Suprapubic skin (tissue), 4 donors: ENCODE measurements at regions not wholly inside any gene's neighbourhood (a gene's known extent, or its start where the extent isn't known, plus 50 kb on each side); places are given as distances from the start of the nearest gene placed in this dataset.

Experiments
- DNase-seq, 2 donors: peaks; one replicate each; pipeline ENCODE4 v3.0.0-alpha.2; 2019; ENCODE audit warnings: low spot score in 2 of 2
- H3K27ac ChIP-seq: fragments of 200-600 bp; sonication (generic); one replicate; pipeline ENCODE4 v1.5.1; 2019
- H3K27me3 ChIP-seq: fragments of 200-600 bp; sonication (generic); one replicate; pipeline ENCODE4 v1.5.1; 2019
- H3K36me3 ChIP-seq: fragments of 200-600 bp; sonication (generic); one replicate; pipeline ENCODE4 v1.5.1; 2019
- H3K4me1 ChIP-seq: fragments of 200-600 bp; sonication (generic); one replicate; pipeline ENCODE4 v1.5.1; 2019
- H3K4me3 ChIP-seq: fragments of 200-600 bp; sonication (generic); one replicate; pipeline ENCODE4 v1.5.1; 2019; ENCODE audit warnings: mild to moderate bottlenecking
- H3K9me3 ChIP-seq: fragments of 200-600 bp; sonication (generic); one replicate; pipeline ENCODE4 v1.5.1; 2019
- CTCF ChIP-seq, 2 donors: fragments of 200-600 bp in 1 of 2; fragments of 450-650 bp in 1 of 2; sonication (generic) in 1 of 2; IDR thresholded peaks; one replicate each; pipeline ENCODE4 v1.5.1; 2016 to 2019; ENCODE audit warnings: antibody characterized with exemption in 2 of 2, mild to moderate bottlenecking in 1 of 2, moderate library complexity in 1 of 2
- EP300 ChIP-seq: sonication (generic); formaldehyde crosslinking; IDR thresholded peaks from one replicate; pipeline ENCODE4 v1.6.1; 2017; ENCODE audit warnings: antibody characterized with exemption
- POLR2A ChIP-seq, 2 donors: fragments of 450-650 bp; IDR thresholded peaks; one replicate each; pipeline ENCODE4 v1.6.1; 2017; ENCODE audit warnings: antibody characterized with exemption in 2 of 2, mild to moderate bottlenecking in 2 of 2, moderate library complexity in 2 of 2
- POLR2AphosphoS5 ChIP-seq, 3 donors: sonication (generic); formaldehyde crosslinking; IDR thresholded peaks; one replicate each; pipeline ENCODE4 v1.6.1; 2017; ENCODE audit warnings: antibody characterized with exemption in 3 of 3
- WGBS: methylation state at CpG from one replicate; pipeline ENCODE4 v1.1.5; 2018; 5-methylcytosine and 5-hydroxymethylcytosine counted together

GRCh38 chr6:71049198-71049770 lies 92.4 kb upstream of the B3GAT2 start:
- H3K27me3 ChIP-seq, result no peaks in the 10 kb centered on the region
- H3K4me1 ChIP-seq, result no peaks in the 10 kb centered on the region
- TF ChIP-seq EP300 (no peak), CTCF (IDR thresholded peaks at IDR 0.05) (no peak), POLR2AphosphoS5 (IDR thresholded peaks at IDR 0.05) (no peak), POLR2A (IDR thresholded peaks at IDR 0.05) (no peak)
- no peaks in the 10 kb centered on the region for H3K36me3 ChIP-seq
- H3K27ac ChIP-seq, result no peak overlapping the region
- no peaks in the 10 kb centered on the region for H3K9me3 ChIP-seq
- WGBS, result 86% methylated on average over 3 of the region's 3 CpGs
- H3K4me3 ChIP-seq, result no peak overlapping the region
- no peak for DNase-seq

- DNase-seq, result no peak
- Histone ChIP-seq H3K27me3 (no peaks in the 10 kb centered on the region), H3K9me3 (no peaks in the 10 kb centered on the region), H3K4me1 (peaks cover 4% of the 10 kb centered on the region), H3K4me3 (no peak overlapping the region), H3K36me3 (no peaks in the 10 kb centered on the region), H3K27ac (no peak overlapping the region)
- TF ChIP-seq POLR2A (IDR thresholded peaks at IDR 0.05) (no peak), POLR2AphosphoS5 (IDR thresholded peaks at IDR 0.05) (no peak), CTCF (IDR thresholded peaks at IDR 0.05) (no peak), EP300 (no peak)
- WGBS, result 79% methylated on average over 4 of the region's 4 CpGs
These were observed 96.6 kb upstream of the B3GAT2 start for GRCh38 chr6:71053475-71053874.

- H3K27ac ChIP-seq, result no peak overlapping the region
These were observed 99.8 kb upstream of the B3GAT2 start for GRCh38 chr6:71056656-71057055.

GRCh38 chr6:71066153-71066552 lies 109.3 kb upstream of the B3GAT2 start:
- Histone ChIP-seq H3K4me1 (no peaks in the 10 kb centered on the region), H3K36me3 (no peaks in the 10 kb centered on the region), H3K4me3 (no peak overlapping the region), H3K27me3 (no peaks in the 10 kb centered on the region), H3K27ac (no peak overlapping the region), H3K9me3 (no peaks in the 10 kb centered on the region)
- TF ChIP-seq POLR2A (IDR thresholded peaks at IDR 0.05), result no peak
- TF ChIP-seq POLR2AphosphoS5 (IDR thresholded peaks at IDR 0.05), result no peak
- TF ChIP-seq CTCF (IDR thresholded peaks at IDR 0.05), result no peak
- no peak for TF ChIP-seq EP300
- DNase-seq, result no peak
- 94% methylated on average over 1 of the region's 1 CpG for WGBS

More at GRCh38 chr6:71056656-71057055, 99.8 kb upstream of the B3GAT2 start:
- no peak for TF ChIP-seq CTCF (IDR thresholded peaks at IDR 0.05)
- TF ChIP-seq POLR2A (IDR thresholded peaks at IDR 0.05), result no peak
- no peak for TF ChIP-seq POLR2AphosphoS5 (IDR thresholded peaks at IDR 0.05)
- no peak for TF ChIP-seq EP300
- Histone ChIP-seq H3K9me3 (no peaks in the 10 kb centered on the region), H3K4me1 (peaks cover 4% of the 10 kb centered on the region), H3K36me3 (no peaks in the 10 kb centered on the region), H3K4me3 (no peak overlapping the region), H3K27me3 (no peaks in the 10 kb centered on the region)
- no peak for DNase-seq
- WGBS, result 25% methylated on average over 2 of the region's 2 CpGs

GRCh38 chr6:71067816-71068215 lies 111.0 kb upstream of the B3GAT2 start:
- no peaks in the 10 kb centered on the region for H3K27me3 ChIP-seq
- TF ChIP-seq POLR2A (IDR thresholded peaks at IDR 0.05) (no peak), POLR2AphosphoS5 (IDR thresholded peaks at IDR 0.05) (no peak), CTCF (IDR thresholded peaks at IDR 0.05) (no peak), EP300 (no peak)
- no peak overlapping the region for H3K27ac ChIP-seq
- H3K9me3 ChIP-seq, result no peaks in the 10 kb centered on the region
- no peaks in the 10 kb centered on the region for H3K36me3 ChIP-seq
- H3K4me1 ChIP-seq, result no peaks in the 10 kb centered on the region
- 76% methylated on average over 5 of the region's 5 CpGs for WGBS
- no peak for DNase-seq
- no peak overlapping the region for H3K4me3 ChIP-seq
